ENCODE measurements at regions not wholly inside any gene's neighbourhood (a gene's known extent, or its start where the extent isn't known, plus 50 kb on each side); places are given as distances from the start of the nearest gene placed in this dataset.

DNA sequence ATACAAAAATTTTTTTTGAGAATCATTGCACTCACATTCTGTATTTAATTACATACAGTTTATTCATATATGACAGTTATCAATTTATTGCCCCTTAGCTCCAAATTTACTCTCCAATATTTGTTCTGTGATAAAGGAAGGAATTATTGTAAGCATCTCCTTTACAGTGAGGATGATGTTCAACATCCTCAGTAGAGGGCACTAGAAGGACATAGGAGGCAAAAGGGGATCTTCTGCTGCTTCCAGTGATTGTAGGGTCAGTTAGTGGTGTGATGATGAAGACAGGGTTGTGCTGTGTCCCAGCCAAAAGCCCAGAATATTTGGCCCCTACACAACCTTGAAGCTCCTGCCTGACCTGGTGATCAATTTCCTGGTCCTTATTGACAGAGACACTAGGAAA lies 89.9 kb upstream of the DCBLD2 start:
- no peak for DNase-seq (ENCODE audit: low spot score)

DNA sequence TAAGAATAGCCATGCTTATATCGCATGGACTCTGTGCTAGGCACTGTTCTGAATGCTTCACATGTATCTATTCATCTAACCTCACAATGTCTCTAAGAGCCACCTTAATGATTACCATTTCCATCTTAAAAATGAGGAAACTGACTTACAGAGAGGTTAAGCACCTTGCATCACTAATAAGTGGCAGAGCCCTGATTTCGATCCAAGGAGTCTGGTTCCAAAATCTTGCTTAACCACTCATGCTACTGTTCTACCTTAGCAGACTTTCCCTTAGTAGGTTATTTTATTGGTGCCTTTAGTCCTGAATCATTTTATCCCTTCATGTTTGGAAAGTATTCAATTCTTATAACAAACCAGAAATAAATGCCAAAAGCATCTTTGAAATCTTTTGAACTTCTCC lies 89.2 kb upstream of the DCBLD2 start:
- DNase-seq (ENCODE audit: low spot score), result no peak

DNA sequence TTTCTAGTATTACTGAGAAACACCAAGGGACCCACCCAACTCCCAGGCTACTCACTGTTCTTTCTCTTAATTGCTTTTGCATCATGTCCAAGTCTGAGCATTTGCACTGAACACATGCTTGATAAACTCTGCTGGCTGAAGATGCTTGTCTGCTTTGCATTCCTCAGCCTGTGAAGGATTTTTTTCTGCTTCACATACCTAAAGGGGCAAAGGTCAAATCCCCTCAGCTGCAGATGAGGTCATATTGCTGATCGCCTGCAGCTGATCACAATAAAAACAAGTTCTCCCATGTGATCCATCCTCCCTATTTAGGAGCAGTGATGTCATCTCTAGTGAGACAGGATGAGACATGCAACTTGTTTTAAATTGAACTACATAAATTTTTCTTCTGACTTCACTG lies 84.6 kb upstream of the DCBLD2 start:
- DNase-seq (ENCODE audit: low spot score), result no peak

DNA sequence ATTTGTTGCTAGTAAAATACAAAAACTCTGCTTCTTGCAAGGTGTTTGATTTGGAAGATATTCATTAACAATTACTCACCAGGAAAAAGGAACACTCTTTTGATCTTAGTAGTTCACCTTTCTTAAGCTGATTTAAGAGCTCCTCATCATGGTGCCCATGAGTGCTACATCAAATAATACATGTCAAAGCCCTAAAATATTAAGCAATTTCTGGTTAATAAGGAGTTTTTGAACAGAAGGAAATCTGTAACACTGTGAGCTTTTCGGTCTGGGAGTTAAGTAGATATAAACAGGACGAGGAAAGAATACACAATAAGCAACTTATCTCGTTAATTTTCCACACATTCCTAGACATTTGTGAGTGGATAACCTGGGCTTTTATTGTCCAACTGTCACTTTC lies 83.9 kb upstream of the DCBLD2 start:
- DNase-seq (ENCODE audit: low spot score), result no peak

DNA sequence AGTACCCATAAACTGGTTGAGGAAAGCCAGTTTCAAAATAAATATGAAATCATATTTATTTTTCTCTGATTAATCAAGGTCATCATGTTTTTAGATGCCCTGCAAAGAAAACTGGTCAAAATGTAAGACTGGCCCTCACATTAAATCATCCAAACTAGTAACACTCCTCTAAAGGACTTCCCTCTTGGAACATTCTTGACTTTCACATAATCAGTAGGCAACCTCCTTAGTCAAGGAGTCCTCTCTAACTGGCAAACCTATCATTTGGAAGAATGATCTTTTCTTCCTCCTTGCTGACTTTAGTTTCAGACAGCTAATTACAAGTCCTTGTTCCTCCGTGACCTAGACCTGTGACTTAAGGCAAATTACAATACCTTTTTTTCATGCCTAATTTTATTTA lies 82.5 kb upstream of the DCBLD2 start:
- no peak for DNase-seq (ENCODE audit: low spot score)

DNA sequence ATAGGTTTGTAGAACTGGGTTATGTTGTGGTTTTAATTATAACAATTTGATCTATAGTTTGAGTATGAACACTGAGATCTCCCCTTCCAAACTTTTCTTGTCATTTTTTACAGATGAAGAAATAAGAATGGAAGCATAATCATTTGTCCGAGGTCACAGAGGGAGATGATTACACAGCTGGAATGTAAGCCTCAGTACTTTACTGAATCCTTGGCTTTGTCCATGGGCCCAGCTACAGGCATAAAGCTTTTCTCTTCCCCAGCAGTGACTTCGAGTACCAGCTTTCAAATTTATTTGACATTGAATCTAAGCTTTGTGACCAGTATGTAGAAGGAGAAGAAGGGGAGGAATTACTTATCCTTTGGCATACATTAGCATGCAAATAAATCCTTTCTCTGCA lies 80.9 kb upstream of the DCBLD2 start:
- DNase-seq (ENCODE audit: low spot score), result no peak

DNA sequence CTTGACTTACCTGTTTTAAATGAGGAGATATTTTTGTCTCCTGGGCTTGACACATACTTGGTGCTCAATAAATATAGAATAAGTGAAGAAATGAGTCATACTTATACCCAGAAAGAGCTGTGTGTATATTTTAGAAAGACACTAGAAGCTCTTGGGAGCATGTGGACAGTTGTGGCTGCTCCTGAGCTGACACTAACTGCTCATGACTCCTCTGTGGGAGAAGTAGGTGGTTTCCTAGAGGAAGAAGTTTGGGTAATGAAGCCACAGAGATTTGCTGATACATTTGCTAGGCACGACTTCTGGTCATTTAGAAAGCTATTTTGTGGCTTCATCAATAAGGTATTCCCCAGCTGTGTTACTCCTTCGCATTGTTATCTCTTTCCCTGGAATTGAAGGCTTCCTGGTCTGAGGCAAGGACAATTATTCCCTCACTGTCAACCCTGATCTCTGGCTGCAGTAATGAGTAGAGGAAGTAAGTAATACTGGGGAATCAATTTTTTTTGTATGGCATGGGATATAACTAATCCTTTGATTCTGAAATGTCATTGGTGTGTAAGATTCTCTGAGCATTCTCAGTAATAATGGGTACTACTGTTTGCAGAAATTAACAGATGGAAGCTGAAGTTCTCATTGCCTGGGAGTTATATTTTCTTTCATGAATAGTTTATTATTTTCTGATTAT lies 79.6 kb upstream of the DCBLD2 start:
- DNase-seq (ENCODE audit: low spot score), result no peak

DNA sequence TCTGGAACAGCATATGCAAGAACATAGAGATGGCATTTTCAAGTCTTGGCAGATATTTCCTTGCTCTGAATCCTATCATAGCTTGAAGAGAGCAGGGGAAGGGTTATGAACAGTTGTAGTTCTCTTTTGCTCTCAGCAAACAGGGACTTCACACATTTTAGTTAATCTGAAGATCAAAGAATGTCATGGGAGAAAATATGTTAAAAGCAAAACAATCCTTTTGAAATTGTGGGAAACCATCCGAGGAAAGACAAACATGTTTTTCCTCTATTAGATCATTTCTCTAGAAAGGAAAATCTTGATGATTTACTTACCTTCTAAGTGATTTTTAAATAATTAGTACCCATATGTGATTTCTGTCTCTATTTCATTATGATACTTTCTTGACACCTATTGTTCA lies 77.8 kb upstream of the DCBLD2 start:
- DNase-seq (ENCODE audit: low spot score), result no peak

DNA sequence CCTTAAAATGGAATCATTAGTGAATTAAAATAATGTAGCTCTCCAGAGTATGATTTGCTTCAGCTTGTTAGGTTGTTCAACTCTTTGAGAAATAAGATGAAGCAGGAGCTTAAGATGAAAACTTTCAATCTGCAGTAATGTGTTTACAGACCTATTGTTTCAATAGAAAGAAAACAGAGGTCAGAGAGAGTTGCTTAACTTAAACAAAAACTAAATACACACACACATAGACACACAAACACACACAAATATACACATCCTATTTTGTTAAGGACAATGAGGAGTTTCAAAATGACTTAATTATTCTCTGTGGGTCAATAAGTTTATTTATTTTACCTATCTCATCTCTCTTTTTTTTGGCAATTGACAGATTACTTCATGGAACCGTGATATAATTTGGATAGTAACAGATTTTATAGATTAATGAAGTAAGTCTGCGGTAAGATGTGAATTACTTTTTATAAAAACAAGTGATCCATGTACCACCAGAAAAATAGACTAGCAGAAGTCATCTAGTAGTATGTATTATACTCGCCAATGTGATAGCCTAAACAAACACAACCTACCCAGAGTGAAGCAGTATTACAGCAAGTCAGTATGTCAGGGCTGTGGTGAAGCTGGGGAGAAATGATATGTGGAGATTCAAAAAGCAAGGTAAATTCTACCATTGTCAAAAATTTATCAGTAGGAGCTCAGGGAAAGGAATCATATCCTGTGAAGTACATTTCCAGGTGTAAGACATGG lies 76.7 kb upstream of the DCBLD2 start:
- no peak for DNase-seq (ENCODE audit: low spot score)

DNA sequence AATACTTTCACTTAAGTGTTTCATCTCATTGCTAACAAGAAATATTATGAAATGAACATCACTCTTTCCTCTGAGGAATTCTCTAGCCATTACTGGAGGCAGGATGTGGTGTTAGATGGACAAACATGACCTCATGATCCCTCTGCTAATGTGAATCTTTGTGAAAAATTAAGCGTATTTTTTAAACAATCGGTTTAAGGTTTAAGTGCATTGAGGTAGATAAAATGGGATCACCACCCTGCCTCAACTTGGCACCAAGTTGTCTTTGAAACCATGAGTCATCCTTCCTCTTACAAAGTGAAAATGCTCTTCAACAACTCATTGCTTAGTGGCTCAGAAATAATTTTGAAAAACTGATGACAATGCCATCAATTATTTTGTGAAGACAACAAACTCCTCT lies 76.0 kb upstream of the DCBLD2 start:
- DNase-seq (ENCODE audit: low spot score), result no peak

DNA sequence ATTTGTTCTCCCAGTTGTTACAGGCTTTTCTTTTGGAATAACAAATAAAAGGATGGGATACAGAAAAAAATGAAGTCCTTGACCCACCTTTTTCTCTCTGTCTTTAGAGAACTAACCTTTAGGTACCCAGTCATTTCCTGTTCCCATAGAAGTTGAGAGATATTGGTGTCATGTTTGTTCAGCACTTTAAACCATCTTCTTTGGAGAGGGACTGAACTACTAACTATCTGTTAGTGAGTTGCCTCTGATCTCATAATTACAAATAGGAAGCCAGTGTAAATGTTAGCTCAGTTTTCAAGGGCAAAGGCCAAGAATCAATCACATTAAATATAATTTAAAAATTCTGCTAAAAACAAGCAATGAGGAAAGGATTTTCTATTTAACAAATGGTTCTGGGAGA lies 72.9 kb upstream of the DCBLD2 start:
- DNase-seq (ENCODE audit: low spot score), result no peak

DNA sequence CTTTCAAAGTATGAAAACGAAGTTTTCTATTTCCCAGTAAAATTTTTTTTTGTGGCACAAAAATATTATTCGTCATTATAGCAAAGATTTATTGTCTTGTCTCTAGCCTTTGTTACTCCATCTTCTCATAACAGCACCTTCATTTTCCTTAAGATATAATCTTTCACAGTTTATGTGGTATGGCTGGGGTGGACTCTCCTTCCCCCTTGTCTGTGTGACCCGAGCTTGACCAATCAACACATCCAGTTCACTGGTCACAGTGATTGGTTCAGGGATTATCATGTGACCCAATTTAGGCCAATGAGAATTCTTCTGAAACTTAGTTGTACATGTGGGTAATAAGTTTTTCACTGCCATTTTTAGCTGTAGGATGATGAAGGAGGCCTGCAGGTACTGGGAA lies 71.2 kb upstream of the DCBLD2 start:
- DNase-seq (ENCODE audit: low spot score), result no peak

DNA sequence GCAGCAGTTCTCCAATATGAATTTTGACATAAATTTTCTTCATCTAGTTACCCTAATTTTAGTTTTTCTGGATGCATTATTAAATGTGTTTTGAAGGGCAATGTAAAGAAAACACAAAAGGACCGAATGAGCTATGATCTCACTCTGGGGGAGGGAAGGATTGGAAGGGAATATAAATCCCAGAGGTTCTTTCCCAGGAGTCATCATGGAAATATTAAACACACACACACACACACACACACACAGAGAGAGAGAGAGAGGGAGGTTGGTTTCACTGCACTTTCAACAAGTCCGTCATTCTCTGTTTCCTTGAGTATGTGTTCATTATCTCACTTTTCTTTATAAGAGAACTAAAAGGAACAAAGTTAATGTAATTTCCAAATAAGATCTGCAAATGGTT lies 70.7 kb upstream of the DCBLD2 start:
- no peak for DNase-seq (ENCODE audit: low spot score)

DNA sequence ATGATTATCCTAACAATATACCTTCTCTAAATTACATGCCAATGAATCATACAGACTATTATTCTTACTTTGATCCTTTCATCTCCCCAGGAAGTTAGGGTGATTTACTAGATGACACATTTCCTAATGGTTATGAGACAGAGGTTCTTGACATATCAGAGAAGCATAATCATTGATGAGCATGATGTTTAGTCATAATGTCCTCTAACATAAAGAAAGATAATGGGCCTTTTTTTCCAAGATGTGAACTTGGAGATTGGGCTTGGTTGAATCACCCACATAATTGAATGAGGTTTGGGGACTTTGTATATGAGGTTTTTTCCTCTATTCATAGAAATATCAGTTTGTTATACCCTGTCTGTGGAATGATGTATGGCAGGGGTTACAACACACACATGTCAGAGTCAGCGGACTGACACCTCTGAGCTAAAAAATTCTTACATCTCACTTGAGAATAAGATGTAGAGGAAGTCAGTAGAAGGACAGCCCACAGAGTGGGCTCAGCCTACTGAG lies 69.7 kb upstream of the DCBLD2 start:
- no peak for DNase-seq (ENCODE audit: low spot score)

DNA sequence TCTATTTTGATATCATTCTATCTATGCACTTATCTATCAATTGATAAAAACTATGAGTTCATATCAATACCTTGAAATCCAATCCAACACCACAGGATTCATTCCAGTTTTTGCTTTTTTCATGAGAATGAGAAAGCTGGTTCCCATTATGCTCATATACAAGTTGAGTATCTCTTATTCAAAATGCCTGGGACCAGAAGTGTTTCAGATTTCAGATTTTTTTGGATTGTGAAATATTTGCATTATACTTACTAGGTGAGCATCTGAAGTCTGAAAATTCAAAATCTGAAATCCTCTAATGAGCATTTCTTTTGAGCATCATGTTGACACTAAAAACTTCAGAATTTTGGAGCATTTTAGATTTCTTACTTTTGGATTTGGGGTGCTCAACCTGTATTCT lies 67.8 kb upstream of the DCBLD2 start:
- DNase-seq (ENCODE audit: low spot score), result no peak

DNA sequence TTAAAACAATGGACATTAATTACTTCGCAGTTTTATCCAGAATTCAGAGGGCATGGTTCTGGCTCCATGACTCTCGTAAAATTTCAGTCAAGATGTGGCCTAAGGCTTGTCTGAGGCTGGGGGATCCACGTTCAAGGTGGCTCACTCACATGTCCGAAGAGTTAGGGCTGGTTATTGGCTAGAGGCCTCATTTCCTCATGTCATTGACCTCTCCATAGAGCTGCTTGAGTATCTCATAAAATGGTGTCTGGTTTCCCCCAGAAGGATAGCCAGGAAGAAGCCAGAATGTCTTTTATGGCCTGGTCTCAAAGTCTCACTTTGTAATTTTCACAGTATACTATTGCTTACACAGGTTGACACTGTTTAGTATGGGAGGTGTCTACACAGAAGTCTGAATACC lies 67.3 kb upstream of the DCBLD2 start:
- no peak for DNase-seq (ENCODE audit: low spot score)

DNA sequence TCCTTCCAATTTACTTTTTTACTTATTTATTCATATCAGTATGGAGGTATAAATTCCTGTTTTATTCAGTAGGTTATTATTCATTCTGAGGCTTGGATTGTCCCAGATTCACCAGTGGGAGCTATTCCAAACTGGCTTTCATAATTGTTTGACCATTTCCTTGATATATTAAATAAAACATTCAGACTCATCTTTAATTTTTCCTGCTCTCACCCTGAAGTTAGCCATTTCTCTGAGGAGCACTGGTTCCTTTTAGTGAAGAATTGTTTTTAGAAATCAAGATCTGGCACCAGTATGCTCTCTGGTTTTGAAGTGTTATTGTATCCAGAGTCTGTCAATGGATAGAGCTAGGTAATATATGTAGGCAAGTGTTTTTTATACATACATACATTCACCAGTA lies 66.9 kb upstream of the DCBLD2 start:
- no peak for DNase-seq (ENCODE audit: low spot score)

DNA sequence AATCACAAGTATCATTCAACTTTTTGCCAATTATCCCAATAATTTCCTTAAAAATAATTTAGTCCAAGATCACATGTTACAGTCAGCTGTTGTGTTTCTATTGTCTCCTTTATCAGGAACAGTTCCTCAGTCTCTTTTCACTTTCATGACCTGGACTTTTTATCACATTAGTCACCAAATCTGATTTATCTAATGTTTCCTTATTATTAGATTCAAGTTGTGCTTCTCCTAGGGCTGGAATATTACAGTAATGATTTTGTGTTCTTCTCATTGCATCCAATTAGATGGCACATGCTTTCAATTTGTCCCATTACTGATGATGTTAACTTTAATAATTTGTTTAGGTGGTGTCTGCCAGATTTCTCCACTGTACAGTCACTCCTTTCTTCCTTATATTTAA lies 66.3 kb upstream of the DCBLD2 start:
- no peak for DNase-seq (ENCODE audit: low spot score)

DNA sequence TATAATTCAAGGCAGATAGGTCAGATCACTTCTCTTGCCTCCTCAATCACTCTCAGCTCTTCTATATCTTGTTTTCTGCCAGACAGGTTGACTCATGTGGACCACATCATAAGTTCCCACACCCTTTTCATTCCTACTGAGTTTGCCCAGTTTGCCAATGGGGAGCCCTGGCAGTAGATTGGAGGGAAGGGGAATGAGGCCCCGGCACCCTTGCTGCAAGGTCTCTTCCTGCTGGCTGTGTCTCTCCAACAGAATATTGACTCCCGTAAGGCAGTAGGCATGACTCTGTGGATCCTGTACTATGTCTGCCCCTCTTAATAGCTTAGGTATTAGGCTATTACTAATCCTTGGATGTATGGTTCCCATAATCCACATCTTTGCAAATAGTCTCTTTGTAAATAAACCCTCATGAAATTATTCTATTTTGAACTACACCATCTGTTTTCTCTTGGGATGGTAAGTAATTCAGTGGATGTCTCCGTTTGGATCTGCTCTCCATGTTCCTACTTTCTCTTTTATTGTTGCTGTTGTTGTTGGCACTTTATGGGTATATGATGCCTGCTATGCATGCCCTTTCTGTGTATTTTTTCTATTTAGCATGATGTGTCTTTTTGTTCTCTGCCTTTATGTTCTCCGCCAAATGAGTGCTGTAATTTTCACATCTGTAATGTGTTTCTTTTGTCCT lies 65.5 kb upstream of the DCBLD2 start:
- DNase-seq (ENCODE audit: low spot score), result no peak

DNA sequence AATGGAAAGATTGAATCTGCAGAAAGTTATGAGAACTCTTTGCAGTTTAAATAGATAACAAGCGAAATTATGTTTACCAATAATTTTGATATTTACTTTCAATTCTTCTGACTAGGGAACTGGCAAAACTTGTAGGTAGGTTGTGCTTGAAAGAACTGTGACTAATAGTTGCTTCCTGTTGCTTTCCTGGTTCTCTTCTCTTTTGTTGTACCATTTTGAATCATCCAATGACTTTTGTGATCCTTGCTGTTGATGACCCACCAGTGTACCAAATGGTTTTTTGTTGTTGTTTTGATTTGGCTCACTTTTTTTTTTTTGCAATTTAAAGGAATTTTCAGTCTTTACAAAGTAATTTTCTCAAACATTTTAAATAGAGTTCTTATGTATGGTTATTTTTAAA lies 64.9 kb upstream of the DCBLD2 start:
- no peak for DNase-seq (ENCODE audit: low spot score)

DNA sequence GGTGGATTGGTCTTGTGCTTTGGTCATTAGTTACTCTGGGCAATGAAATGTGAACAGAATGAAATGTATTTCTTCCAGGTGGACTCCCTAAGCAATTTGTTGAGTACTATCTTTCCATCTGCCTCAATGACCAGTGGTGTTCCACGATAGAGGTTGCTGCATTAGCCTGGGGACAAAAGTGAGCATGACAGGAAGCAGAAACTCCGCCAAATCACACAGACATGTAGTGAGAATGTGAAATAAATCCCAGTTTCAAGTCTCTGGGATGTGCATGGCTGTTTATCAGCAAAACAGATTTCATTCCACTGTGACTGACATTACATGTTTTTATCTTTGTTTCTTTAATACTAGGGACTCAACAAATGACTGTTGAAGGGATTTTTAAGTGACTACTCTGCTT lies 63.3 kb upstream of the DCBLD2 start:
- DNase-seq (ENCODE audit: low spot score), result no peak

DNA sequence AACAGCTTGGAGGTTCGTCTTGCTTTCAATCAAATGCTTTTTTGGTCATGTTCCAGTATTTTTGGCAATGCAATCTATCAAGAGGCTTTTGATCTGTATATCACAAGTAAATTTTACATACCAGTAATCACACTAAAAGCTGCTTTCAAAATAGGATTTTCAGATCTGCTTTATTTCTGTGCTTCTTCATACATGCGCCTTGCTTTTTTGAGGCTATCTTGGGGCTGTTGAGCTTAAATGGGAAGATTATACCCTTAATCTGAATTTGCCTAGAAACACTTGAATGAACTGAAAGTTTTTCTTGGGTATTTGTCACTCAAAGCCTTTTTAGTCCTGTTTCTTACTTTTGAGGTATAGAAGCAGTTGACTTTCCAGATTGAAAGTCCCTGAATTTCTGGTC lies 62.1 kb upstream of the DCBLD2 start:
- DNase-seq (ENCODE audit: low spot score), result no peak

DNA sequence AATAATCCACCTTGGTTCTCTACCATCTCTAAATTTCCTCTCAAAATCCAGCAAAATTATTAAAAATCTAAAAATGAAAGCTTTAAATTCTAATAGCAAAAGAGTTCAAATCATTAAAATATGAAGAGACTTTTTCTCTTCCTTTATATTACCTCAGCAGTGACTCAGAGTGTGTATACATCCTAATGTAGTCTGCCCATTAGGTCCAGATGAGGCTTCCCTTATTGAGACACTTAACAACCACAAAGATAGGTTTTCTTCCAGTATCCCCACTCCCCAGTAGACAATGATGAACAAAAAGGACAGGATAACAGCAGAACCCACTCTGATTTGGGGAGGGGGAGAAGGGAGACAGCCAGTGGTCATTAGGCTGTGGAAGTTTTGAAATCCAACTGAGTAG lies 61.5 kb upstream of the DCBLD2 start:
- DNase-seq (ENCODE audit: low spot score), result no peak

All from hematopoietic multipotent progenitor cell treated with erythropoietin and hydrocortisone succinate and interleukin-3 and kit ligand, for 15 days (in vitro differentiated cells).